ENCODE measurements at regions not wholly inside any gene's neighbourhood (a gene's known extent, or its start where the extent isn't known, plus 50 kb on each side); places are given as distances from the start of the nearest gene placed in this dataset.
"Not testable (repeated sequence)": the region's sequence is repeated elsewhere in the genome, so short reads cannot be mapped to it uniquely, and the experiment has no call there.

DNA sequence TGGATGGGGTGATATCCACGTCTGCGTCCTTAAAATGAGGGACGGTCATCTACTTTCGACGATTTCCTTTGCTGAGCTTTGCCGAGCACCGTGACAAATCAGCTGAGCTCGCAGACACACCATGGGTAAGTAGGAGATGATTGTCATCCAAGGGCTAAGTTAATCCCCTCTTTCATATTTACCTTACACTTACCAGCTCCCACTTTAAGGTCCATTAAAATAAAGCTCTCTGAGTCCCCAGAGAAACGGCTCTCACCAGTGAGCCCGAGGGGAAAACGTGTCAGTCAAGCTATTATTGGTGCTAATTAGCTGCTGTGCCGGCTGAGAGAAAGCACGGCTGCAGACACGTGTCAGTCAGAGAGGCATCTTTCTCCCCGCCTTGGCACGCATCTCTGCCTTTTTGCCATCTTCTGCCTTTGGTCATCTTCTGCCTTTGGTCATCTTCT is 72.2 kb downstream of the CRLF2 start:
- no peaks in the 10 kb centered on the region for H3K9me3 ChIP-seq
- no peaks in the 10 kb centered on the region for H3K36me3 ChIP-seq
- no peaks in the 10 kb centered on the region for H3K4me1 ChIP-seq
- H3K27me3 ChIP-seq: no peaks in the 10 kb centered on the region
- no peak overlapping the region for H3K4me3 ChIP-seq (ENCODE audit: low read depth, low read length)
- no peak for DNase-seq
- TF ChIP-seq CTCF (IDR thresholded peaks at IDR 0.05; ENCODE audit: low read depth, low read length): no peak

DNA sequence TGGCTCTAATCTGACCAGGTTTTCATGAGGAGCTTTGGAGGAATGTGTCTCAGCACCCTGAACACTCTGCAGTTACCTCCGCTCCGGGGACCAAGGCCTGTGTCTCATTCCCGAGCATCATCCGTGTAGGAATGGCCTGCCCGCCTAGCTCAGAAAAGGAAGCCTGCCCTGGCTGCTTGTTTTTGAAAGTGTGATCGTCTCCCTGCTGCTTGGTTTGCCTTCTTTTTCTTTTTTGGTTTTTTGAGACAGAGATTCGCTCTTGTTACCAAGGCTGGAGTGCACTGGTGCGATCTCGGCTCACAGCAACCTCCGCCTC is 73.3 kb downstream of the CRLF2 start:
- H3K4me1 ChIP-seq: no peaks in the 10 kb centered on the region
- H3K36me3 ChIP-seq: no peaks in the 10 kb centered on the region
- H3K9me3 ChIP-seq: no peaks in the 10 kb centered on the region
- H3K4me3 ChIP-seq (ENCODE audit: low read depth, low read length): no peak overlapping the region
- H3K27me3 ChIP-seq: no peaks in the 10 kb centered on the region
- TF ChIP-seq CTCF (IDR thresholded peaks at IDR 0.05; ENCODE audit: low read depth, low read length): no peak
- no peak for DNase-seq

GRCh38 chrX:1138476-1139184 is 73.8 kb downstream of the CRLF2 start:
- H3K36me3 ChIP-seq: no peaks in the 10 kb centered on the region
- no peak for TF ChIP-seq CTCF (IDR thresholded peaks at IDR 0.05; ENCODE audit: low read depth, low read length)
- H3K4me1 ChIP-seq: no peaks in the 10 kb centered on the region
- DNase-seq: no peak
- no peak overlapping the region for H3K4me3 ChIP-seq (ENCODE audit: low read depth, low read length)
- no peaks in the 10 kb centered on the region for H3K9me3 ChIP-seq
- H3K27me3 ChIP-seq: no peaks in the 10 kb centered on the region

DNA sequence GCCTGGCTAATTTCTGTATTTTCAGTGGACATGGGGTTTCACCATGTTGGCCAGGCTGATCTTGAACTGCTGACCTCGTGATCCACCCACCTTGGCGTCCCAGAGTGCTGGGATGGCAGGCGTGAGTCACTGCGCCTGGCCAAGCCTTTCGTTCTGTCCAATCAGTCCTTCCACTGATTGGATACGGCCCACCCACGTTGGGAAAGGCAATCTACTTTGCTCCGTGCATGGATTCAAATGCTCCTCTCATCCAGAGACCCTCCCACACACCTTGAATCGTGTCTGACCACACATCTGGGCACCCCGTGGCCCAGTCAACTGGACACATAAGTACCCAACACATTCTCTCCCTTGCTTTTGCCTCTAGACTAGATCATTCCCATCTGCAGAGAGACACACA is 74.9 kb downstream of the CRLF2 start:
- no peak for DNase-seq
- H3K36me3 ChIP-seq: no peaks in the 10 kb centered on the region
- H3K9me3 ChIP-seq: no peaks in the 10 kb centered on the region
- no peak overlapping the region for H3K4me3 ChIP-seq (ENCODE audit: low read depth, low read length)
- no peak for TF ChIP-seq CTCF (IDR thresholded peaks at IDR 0.05; ENCODE audit: low read depth, low read length)
- no peaks in the 10 kb centered on the region for H3K27me3 ChIP-seq
- H3K4me1 ChIP-seq: no peaks in the 10 kb centered on the region

GRCh38 chrX:1136582-1136981 is 75.9 kb downstream of the CRLF2 start:
- not testable (repeated sequence) for H3K4me3 ChIP-seq (ENCODE audit: low read depth, low read length); H3K36me3 ChIP-seq; H3K27me3 ChIP-seq; H3K9me3 ChIP-seq; H3K4me1 ChIP-seq; DNase-seq

DNA sequence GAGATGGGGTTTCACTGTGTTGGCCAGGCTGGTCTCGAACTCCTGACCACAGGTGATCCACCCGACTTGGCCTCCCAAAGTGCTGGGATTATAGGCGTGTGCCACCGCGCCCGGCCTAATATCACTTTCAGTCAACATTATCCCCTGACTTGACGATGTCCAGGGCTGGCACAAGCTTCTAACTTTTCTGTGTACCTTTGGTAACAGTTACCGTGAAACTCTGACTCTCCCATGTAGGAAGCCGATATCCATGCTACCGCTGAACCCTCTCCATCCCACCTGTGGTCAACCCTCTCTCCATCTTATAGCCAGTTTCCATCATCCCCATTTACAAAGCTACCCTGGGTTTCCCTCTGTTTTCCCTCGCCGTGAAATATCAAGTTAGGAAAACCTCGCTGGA is 77.5 kb downstream of the CRLF2 start:
- Histone ChIP-seq H3K36me3 (no peaks in the 10 kb centered on the region), H3K4me1 (no peaks in the 10 kb centered on the region), H3K4me3 (ENCODE audit: low read depth, low read length) (no peak overlapping the region), H3K27me3 (no peaks in the 10 kb centered on the region), H3K9me3 (no peaks in the 10 kb centered on the region)
- no peak for TF ChIP-seq CTCF (IDR thresholded peaks at IDR 0.05; ENCODE audit: low read depth, low read length)
- DNase-seq: no peak

GRCh38 chrX:1134156-1134555 is 78.3 kb downstream of the CRLF2 start:
- TF ChIP-seq CTCF (IDR thresholded peaks at IDR 0.05; ENCODE audit: low read depth, low read length): no peak
- H3K27me3 ChIP-seq: no peaks in the 10 kb centered on the region
- no peak overlapping the region for H3K4me3 ChIP-seq (ENCODE audit: low read depth, low read length)
- no peaks in the 10 kb centered on the region for H3K36me3 ChIP-seq
- H3K4me1 ChIP-seq: no peaks in the 10 kb centered on the region
- H3K9me3 ChIP-seq: no peaks in the 10 kb centered on the region
- no peak for DNase-seq

All from BE2C (cell line).